Lower leg skin (tissue), 3 donors: ENCODE measurements at regions not wholly inside any gene's neighbourhood (a gene's known extent, or its start where the extent isn't known, plus 50 kb on each side); places are given as distances from the start of the nearest gene placed in this dataset.

ENCODE experiments used
- CTCF ChIP-seq, 3 donors: fragments of 450-650 bp; IDR thresholded peaks; one replicate each; pipeline ENCODE4 v1.5.1; 2016; ENCODE audit warnings: antibody characterized with exemption in 3 of 3, mild to moderate bottlenecking in 3 of 3, moderate library complexity in 2 of 3
- POLR2A ChIP-seq, 2 donors: fragments of 450-650 bp; IDR thresholded peaks; one replicate each; pipeline ENCODE4 v1.6.1; 2016 to 2017; ENCODE audit warnings: antibody characterized with exemption in 2 of 2, mild to moderate bottlenecking in 1 of 2, moderate library complexity in 1 of 2

- no peak for TF ChIP-seq POLR2A (IDR thresholded peaks at IDR 0.05)
- no peak for TF ChIP-seq CTCF (IDR thresholded peaks at IDR 0.05)
These were observed 1233.3 kb upstream of the B3GALT2 start for GRCh38 chr1:194419721-194420120.
